GM19463 (cell line): ENCODE measurements at regions not wholly inside any gene's neighbourhood (a gene's known extent, or its start where the extent isn't known, plus 50 kb on each side); places are given as distances from the start of the nearest gene placed in this dataset.
"Not testable (repeated sequence)": the region's sequence is repeated elsewhere in the genome, so short reads cannot be mapped to it uniquely, and the experiment has no call there.

Source experiments
- ATAC-seq: cut with Tn5 transposase; IDR thresholded peaks from one replicate; pipeline ENCODE4 v1.9.1; 2021; ENCODE audit warnings: mild to moderate bottlenecking, moderate library complexity; ENCODE audit not compliant: unreplicated experiment

DNA sequence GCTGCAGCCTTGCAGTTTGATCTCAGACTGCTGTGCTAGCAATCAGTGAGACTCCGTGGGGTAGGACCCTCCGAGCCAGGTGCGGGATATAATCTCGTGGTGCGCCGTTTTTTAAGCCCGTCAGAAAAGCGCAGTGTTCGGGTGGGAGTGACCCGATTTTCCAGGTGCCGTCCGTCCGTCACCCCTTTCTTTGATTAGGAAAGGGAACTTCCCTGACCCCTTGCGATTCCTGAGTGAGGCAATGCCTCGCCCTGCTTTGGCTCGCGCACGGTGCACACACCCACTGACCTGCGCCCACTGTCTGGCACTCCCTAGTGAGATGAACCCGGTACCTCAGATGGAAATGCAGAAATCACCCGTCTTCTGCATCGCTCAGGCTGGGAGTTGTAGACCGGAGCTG lies 203.2 kb downstream of the SNCAIP start:
- ATAC-seq, result not testable (repeated sequence)

- peak; percentile 91 for ATAC-seq
Observed at GRCh38 chr5:122515709-122516431, 203.8 kb downstream of the SNCAIP start.

DNA sequence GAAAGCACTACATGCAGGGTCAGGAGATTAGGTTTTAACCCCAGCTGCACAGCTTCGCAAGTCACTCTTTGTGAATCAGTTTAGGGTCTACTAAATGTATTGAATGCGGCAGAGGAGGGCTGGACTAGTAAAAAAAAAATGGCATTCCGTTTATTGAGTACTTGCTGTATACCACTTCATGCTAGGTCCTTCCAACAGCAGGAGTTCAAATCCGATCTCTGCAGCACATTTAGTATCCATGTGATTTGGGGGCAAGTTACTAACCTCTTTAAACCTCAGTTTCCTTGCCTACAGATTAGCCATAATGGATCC lies 204.4 kb downstream of the SNCAIP start:
- no peak for ATAC-seq

- no peak for ATAC-seq
Observed at GRCh38 chr5:122517091-122517490, 205.1 kb downstream of the SNCAIP start.

DNA sequence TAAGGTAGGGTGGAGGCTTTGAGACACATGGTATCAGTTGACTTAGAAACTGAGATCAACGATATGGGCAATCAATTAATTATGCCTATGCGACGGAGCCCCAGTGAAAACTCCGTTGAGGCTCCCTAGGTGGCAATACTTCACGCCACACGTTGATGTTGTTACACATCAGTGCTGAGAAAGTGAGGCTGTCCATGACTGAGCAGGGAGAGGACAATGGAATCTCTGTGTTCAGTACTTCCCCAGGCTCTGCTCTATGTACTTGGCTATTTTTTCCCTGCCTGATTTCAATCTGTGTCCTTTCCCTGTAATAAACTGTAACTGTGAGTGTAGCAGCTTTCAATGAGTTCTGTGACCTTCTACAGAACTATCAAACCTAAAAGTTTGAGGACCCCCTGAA lies 211.7 kb downstream of the SNCAIP start:
- ATAC-seq, result no peak

DNA sequence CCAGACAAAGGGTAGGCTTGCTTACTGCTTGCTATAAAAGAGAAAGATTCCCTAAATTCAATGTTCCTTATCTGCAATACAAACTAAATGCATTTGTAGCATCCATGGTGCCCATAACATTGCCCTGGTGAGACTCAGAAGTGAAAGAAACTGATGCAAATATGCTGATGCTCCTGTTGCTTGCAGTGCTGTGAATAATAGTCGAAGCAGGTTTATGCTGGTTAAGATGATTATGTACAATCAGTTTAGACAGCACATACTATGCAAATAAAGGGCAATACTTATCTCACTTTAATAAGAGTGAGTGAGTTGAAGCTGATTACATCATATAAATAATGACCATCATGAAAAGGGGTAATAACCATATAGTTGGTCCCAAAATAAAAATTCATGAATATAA lies 215.5 kb downstream of the SNCAIP start:
- no peak for ATAC-seq

- ATAC-seq, result no peak
Observed at GRCh38 chr5:122532035-122532434, 220.0 kb downstream of the SNCAIP start.

DNA sequence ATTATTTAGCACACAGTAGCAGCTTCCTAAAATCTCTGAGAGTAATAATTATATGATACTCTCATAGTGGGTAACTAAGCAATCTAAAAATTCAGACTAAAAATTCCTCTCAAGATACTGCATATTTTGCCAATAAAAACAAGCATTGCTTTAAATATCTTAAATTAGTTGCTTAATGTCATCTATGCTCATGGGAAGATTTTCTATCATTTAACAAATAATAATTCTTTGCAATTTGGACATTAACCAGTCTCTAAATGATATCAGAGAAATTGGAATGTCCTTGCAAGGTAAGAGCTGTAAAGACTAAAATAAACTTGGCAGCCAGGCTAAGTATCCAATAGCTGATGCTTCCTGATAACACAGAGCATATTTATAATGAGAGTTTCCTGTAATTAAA lies 221.8 kb downstream of the SNCAIP start:
- no peak for ATAC-seq

DNA sequence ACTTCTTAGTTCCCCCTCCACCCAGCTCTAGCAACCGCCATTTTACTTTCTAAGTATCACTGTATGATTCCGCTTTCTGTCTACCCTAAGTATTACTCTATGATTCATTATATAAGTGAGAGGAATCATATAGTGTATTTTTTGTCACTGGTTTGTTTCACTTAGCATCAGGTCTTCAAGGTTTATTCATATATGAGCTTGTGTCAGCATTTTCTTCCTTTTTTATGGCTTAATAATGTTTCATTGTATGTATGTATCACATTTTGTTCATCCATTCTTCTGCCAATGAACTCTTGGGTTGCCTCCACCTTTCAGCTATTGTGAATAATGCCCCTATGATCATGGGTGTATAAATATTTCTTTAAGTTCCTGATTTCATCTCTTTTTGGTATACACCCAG lies 222.8 kb downstream of the SNCAIP start:
- ATAC-seq, result no peak

DNA sequence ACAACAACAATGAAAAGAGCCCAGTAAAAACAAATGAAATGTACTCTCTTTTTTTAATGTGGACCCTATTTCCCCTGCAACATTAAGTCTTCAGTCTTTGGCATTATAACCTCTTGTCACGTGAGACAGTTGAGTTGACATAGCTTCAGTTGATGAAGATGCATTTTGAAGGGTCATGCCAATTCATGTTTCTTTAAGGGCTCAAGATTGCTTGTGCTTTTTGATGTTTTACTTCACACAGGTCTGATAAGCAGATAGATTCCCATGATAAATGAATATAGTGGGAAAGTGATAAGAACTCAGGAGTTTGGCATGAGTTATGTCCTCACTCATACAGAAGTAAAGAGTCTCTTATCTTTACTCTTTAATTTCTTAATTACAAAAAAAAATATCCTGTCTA lies 229.4 kb downstream of the SNCAIP start:
- ATAC-seq, result no peak

GRCh38 chr5:122545986-122546385 lies 228.9 kb upstream of the SNX2 start:
- no peak for ATAC-seq

GRCh38 chr5:122547219-122547618 lies 227.7 kb upstream of the SNX2 start:
- no peak for ATAC-seq

GRCh38 chr5:122547669-122548068 lies 227.2 kb upstream of the SNX2 start:
- no peak for ATAC-seq

- ATAC-seq, result no peak
Observed at GRCh38 chr5:122559676-122560075, 215.2 kb upstream of the SNX2 start.

- ATAC-seq, result no peak
Observed at GRCh38 chr5:122561209-122561608, 213.7 kb upstream of the SNX2 start.

DNA sequence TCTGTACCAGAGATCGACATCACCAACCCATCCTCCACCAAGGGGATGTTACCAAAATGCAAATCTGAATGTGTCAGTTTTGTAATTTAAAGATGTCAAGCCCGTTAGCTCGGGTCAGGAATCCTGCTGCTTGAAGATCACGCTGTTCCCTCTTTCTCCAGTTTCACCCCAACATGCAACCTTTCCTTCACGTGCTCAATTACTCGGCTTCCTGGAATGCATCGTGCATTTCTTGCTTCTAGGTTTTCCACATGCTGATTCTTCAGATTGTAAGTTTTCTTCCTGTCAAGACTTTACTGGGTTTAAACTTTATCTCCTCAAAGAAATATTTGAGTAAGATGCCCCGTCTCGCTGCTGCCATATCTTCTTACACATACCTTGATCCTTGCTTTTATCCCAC lies 209.5 kb upstream of the SNX2 start:
- no peak for ATAC-seq

GRCh38 chr5:122576256-122577016 lies 198.4 kb upstream of the SNX2 start:
- ATAC-seq, result no peak

- ATAC-seq, result no peak
Observed at GRCh38 chr5:122581629-122582028, 193.3 kb upstream of the SNX2 start.

DNA sequence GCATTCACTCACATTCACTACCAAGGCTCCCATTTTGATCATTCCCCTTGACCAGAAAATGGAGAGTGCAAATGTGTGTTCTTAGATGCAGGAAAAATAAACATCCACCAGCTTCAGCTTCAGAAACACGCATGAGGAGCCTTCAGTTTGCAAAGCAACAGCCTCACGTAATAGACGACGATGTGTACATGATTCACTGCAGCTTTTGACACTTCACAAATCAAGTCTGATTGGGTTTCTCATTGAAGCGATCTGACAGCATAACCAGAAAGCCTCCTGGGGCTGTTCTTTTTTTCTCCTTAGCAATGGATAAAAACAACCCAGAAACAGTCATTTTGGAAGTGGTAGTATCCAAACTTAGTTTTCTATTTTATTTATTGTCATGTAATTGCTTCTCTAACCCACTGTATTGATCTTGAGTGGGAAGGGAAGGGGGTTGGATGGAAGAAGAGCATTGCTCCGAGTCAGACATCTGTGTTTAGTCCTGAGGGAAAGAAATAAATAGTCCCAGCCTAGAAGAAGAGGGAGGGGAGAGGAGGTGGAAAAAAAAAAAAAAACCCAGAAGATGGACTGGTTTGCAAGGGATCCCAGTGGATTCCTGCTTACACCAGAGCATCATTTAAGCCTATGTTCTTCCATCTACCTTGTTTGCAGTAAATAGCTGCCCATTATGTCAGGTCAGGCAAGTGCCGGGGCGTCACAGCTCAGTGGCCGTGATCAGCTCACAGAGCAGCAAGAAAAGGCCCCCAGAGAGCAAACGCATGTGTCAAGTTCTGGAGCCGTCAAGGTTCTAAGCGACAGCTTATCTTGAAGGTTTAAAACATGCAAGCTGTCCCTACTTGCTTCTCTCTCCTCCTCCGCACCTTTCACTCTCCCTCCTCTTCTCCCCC lies 190.2 kb upstream of the SNX2 start:
- no peak for ATAC-seq

- ATAC-seq, result no peak
Observed at GRCh38 chr5:122585371-122585770, 189.5 kb upstream of the SNX2 start.

DNA sequence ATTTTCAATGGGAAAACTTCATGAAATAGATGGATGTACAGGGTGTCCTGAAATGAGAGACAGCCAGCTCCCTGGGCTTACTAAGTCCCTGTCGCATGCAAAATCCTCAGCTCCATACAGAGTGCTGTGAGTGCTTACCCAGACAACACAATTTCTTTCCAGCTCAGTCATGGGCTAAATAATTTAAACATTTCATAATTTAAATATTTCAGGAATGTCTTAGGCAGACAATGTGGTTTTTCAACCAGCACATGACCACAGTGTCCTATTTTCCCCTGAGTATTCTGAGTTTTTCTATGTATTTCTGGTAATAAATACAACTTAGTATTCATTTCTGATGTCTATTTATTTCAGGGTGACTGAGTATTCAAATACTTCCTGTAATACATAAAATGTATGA lies 188.5 kb upstream of the SNX2 start:
- no peak for ATAC-seq

DNA sequence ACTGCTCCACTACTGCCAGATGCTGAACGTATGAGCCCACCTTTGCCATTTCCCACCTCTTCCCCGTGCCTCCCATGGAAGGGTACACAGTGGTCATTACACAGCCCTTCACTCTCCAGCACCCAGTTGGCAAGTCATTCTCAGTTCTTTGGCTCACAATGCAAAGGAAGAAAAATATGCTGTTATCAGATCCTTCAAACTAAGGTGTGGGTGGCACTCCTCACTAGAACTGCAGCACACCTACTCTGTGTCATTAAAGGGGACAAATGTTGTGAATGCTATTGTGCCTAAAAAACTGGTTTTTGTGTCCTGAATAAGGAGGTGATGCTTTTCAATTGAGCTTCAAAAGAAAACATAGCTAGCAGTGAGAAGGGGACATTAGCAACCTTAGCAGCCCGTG lies 183.1 kb upstream of the SNX2 start:
- ATAC-seq, result no peak
